Jurkat, Clone E6-1 (cell line): ENCODE measurements at regions not wholly inside any gene's neighbourhood (a gene's known extent, or its start where the extent isn't known, plus 50 kb on each side); places are given as distances from the start of the nearest gene placed in this dataset.
"Not testable (repeated sequence)": the region's sequence is repeated elsewhere in the genome, so short reads cannot be mapped to it uniquely, and the experiment has no call there.

Experiments used
- DNase-seq: peaks from one replicate; pipeline ENCODE4 v3.0.0-alpha.2; 2011; ENCODE audit warnings: low read depth, low spot score
- H3K4me3 ChIP-seq: 2 replicates; pipeline ENCODE4 v1.5.1; 2011; ENCODE audit warnings: mild to moderate bottlenecking, low read length, control low read depth, moderate library complexity

DNA sequence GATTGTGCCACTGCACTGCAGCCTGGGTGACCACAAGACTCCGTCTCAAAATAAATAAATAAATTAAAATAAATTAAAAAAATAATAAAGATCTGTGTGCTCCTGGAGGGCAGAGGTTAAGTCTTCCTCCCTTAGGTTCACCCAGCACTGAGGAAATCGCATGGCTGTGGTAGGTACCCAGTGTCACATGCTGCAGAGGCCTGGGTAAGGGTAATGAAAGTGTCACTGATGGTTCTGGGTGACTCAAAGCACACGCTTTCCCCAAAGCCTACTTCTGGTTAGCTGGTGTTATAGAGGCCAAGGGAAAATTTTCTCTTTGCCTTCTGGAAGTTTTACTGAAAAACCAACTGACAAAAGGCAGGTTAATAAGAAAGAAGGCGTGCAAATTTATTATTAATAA is 88.8 kb upstream of the ITGB1 start:
- no peak for DNase-seq

DNA sequence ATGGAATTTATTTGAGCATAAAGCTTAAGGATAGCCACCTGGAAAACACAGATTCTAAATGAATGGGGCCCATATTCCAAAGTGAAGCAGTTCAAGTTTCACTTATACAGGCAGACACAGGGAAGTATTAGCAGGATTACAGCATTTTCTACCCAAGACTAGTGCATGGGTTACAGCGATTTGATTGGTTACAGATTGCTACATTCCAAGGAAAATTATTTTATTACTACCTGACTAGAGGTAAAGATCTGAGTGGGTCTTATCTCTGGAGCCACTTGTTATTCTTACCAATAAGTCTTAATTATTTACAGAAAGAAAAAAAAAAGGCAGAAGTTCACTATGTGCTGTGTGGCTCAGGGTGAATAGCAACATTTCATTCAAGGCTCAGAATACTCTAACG is 87.4 kb upstream of the ITGB1 start:
- H3K4me3 ChIP-seq: no peak overlapping the region
- DNase-seq: no peak

More for the DNA sequence above, 88.8 kb upstream of the ITGB1 start:
- H3K4me3 ChIP-seq: no peak overlapping the region

DNA sequence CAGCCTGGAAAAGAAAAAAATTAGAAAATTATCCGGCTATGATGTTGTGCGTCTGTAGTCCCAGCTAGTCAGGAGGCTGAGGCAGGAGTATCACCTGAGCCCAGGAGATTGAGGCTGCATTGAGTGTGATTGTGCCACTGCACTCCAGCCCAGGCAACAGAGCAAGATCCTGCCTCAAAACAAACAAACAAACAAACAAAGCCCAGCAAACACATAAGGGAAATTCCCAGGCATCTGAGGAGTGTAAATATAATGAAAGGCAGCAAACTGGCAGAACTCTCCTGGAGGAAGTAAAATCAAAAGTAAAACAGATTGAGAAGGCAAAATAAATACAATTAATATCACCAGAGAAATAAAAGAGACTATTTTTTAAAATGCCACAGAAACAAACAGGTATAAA is 84.5 kb upstream of the ITGB1 start:
- no peak for DNase-seq
- H3K4me3 ChIP-seq: no peak overlapping the region

DNA sequence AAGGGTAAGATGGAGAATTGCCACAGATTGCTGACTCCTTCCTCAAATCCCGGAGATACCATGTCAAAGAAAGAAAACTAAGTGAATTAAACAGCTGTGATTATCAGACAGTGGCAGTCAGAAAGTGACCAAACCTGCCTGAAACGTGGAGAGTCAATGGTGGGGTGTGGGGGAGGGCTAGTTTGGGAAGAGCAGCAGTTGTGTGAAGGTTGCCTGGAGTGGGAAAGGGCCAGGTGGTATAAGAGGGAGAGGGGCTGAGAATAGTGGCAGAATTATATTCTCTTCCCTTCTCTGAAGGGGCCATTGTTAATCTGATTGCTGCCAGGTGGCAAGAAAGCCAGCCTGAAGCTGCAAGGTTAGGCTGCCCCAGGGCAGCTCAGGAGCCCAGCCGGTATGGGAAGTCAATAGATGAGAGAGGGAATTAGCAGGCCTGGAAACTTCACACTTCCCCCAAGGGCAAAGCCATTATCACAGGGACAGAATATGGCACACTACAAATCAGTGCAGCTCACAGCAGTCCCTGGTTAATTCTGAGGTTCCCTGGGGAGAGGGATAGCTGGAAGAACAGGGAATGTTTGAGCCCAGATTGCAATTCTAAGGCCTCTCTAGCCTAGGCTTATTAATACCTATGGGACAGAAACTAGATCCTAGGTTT is 83.9 kb upstream of the ITGB1 start:
- DNase-seq: no peak
- H3K4me3 ChIP-seq: no peak overlapping the region

DNA sequence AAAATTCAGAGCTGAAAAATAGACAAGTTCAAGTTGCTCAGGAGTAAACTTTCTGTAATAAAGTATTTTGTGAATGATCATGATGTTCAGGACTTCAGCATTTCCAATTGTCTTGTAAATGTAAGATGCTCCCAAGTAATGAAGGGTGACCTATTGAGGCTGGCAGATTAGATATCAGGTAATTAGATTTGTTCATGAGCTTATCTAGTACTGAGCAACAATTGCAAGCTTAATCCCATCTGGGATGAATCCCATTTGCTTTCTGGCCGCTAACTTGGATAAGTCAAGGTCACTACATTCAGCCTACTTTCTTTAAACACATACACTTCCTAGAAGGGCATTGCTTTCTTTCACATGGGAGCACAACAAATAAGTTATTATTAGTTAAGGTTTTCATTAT is 82.4 kb upstream of the ITGB1 start:
- no peak for DNase-seq

DNA sequence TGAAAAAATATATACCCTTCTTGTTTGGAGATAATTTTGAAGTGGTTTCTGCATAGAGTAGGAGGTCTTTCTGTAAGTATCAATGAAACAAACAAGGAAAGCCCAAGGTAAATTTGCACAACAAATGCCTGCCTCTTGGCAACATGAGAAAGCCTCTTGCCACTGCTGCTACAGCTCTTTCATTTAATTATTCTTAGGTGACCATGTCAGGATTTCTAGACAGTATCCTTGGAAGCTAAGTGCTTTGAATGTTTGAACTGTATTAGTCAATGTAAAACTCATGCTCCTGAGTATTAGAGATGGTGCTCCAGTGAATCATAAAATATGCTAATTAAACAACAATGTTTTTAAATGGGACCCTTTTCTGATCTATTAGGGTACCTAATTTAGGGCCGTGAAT is 81.2 kb upstream of the ITGB1 start:
- H3K4me3 ChIP-seq: no peak overlapping the region
- DNase-seq: no peak

More for the DNA sequence above, 82.4 kb upstream of the ITGB1 start:
- H3K4me3 ChIP-seq: no peak overlapping the region

DNA sequence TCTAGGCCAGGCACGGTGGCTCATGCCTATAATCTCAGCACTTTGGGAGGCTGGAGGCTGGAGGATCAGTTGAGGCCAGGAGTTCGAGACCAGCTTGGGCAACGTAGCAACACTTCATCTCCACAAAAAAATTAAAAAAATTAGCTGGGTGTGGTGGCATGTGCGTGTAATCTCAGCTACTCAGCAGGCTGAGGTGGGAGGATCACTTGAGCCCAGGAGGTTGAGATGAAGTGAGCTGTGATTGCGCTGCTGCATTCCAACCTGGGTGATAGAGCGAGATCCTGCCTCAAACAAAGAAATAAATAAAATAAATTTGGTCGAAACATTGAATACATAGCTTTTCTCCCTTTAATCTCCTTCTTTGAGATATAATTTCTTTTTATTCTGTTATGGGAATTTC is 80.6 kb upstream of the ITGB1 start:
- DNase-seq: no peak
- no peak overlapping the region for H3K4me3 ChIP-seq

DNA sequence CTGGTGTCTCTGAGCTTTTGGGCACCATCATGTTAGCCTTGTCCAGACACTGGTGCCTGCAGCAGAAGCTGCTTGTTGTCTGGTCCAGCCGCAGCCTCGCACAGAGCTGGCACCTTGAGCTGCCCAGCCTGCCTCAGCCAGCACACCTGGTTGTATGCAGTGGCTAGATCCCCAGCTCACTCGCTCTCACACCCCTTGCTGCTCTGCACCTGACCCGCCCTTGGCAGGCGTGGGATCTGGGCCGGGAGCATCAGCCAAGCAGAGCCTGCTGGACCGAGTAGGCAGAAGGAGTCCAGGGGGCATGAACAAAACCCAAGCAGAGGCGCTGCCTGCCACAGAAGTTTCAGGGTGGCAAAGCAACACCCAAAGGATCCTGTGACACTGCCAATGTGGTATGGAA is 79.7 kb upstream of the ITGB1 start:
- DNase-seq: no peak
- no peak overlapping the region for H3K4me3 ChIP-seq

DNA sequence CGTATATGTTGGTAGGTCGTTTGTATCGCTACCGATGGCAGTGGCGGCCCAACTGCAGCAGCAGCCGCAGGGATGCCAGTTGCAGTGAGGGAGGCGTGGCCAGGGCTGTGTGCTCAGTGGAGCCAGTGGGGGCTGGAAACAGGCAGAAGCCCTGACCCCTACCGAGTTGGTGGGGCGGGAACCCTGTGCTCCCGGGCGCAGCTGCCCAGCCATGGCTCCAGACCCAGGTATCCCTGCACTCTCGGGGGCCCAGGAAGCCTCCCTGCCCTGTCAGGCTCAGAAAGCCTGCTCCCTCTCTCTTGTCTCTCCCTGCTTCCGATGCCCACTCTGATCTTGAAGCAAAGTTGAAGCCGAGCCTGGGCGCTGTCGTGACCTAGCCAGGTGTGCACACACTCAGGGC is 78.6 kb upstream of the ITGB1 start:
- no peak overlapping the region for H3K4me3 ChIP-seq
- no peak for DNase-seq

DNA sequence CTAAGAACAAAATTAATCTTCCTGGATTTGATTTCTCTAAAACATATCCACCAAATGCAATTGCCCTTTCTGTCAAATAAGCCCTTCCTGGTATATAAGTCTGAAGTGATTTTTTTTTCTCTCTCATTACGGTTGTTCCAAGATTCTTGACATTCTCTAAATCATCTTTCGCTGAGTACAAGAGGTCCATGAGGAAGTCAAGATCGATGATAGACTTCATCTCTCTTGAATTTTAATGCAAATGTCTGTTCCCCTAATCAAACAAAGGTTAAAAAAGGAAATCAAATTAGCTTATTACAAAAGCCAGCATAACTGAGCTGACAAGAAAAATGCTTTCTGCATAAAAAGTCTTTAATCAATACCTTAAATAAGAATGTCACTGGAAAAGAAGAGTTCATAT is 77.4 kb upstream of the ITGB1 start:
- no peak overlapping the region for H3K4me3 ChIP-seq
- DNase-seq: no peak

DNA sequence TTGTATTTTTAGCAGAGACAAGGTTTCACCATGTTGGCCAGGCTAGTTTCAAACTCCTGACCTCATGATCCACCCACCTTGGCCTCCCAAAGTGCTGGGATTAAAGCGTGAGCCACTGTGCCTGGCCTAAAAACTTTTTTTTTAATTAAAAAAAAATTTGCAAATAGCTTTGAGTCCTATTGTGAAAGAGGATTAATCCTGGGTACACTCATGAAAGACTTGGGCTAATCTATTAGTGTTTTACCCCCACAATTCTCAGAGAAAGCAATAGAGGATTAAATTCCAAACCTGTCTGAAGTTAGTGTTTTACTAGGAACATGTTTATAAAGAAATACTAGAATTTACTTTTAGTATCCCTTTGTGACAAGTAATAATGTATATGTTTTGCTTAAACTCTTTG is 76.9 kb upstream of the ITGB1 start:
- H3K4me3 ChIP-seq: no peak overlapping the region
- DNase-seq: no peak

DNA sequence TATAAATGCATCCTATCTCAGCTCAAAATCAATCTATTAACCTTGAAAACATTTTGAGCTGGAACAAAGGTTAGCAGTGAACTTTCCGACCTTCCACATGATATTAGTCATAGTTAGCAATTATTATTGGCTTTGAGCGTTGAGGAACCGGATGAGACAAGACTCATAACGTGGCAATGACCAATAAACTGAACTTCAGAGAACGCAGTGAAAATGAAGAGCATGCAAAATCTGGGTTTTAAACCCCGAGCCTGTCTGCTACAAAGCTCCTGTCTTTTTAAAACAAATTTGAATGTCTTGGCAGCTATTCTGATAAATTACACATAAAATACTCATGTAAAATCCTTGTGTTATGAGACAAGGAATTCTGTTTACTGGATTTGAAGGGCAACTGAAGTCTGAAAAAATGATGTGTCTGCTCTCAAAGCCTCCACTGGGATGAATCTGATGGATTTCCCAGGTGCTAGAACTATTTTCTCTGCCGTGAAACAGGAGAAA is 74.7 kb upstream of the ITGB1 start:
- no peak overlapping the region for H3K4me3 ChIP-seq

DNA sequence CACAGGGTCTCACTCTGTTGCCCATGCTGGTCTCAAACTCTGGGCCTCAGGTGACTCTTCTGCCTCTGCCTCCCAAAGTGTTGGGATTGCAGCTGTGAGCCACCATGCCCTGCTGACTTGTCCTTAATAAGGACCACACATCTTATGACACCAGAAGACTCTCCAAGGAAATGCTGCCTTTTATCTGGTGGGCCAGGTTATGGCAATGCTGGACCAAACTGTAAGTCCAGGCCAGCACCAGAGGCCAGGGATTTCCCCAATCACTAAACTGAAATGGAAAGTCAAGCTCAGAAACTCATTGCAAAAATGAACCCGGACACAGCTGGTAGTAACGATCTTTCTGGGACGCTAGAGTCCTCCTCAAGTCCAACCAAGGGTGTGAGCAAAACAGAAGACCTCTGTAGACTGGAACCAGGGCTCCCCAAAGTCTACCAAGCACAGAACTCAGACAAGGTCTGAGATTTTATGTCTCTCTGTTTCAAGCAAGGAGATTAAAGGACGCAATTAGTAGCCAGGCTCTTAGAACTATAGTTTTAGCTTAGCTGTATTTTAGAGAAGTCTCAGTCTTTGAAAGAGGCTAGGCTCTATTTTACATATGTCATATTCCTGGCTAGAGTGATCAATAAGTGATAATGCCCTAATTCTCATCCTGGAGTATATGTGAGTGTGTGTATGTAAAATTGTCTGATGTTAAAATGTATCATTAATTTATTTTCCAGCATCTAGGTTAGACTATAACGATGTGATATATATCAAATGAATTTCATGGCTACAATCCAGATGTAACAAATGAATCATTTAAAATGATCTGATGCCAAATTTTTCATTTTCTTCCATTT is 74.0 kb upstream of the ITGB1 start:
- no peak overlapping the region for H3K4me3 ChIP-seq
- no peak for DNase-seq

More for the DNA sequence above, 74.7 kb upstream of the ITGB1 start:
- no peak for DNase-seq

DNA sequence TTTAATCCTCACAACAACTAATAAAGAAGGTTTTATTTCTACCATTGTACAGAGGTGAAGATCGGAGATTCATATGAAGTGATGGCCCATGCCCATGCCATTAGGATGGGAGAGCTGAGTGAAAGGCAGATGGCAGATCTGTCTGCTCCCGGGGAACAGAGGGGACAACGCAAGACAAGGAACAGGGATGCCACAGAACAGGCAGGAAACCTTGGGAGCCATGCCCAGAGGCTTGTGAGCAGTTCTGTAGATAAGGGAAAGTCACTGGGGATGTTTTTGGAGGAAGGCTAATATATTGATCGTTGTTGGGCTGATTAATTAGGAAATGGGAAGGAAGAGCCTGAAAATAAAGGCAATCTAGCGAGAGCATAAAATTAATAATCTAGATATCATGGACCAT is 73.1 kb upstream of the ITGB1 start:
- no peak for DNase-seq
- no peak overlapping the region for H3K4me3 ChIP-seq

DNA sequence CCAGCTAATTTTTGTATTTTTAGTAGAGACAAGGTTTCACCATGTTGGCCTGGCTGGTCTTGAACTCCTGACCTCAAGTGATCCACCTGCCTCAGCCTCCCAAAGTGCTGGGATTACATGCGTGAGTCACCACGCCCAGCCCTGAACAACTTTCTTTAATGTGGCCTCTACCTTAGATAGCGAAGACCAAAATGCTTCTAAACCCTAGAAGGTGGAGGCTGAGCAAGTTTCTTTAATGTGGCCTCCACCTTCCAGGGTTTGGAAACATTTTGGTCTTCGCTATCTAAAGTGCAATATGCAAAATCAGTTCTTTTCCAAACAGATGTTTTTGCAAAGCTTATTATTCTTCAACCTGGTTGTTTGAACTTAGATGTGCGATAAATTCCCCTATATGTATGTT is 70.5 kb upstream of the ITGB1 start:
- not testable (repeated sequence) for H3K4me3 ChIP-seq
- DNase-seq: peak; percentile 88

DNA sequence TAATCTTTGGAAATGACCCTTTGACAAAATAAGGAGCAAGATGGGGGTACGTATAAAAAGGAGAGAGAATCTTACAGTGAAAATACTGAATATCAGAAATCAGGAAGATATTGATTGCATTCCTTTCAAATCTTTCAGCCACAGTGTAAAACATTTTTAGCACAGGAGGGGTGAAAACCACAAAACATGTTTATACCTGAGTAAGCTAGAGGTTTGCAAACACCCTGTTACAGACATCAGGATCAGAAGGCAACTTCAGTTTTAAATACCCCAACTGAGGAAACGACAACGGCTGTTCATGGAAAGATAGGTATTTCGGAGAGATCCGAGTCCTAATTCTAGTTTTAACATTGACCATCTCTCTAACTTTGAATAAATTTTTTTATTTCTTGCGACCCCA is 69.1 kb upstream of the ITGB1 start:
- DNase-seq: no peak
- H3K4me3 ChIP-seq: no peak overlapping the region

DNA sequence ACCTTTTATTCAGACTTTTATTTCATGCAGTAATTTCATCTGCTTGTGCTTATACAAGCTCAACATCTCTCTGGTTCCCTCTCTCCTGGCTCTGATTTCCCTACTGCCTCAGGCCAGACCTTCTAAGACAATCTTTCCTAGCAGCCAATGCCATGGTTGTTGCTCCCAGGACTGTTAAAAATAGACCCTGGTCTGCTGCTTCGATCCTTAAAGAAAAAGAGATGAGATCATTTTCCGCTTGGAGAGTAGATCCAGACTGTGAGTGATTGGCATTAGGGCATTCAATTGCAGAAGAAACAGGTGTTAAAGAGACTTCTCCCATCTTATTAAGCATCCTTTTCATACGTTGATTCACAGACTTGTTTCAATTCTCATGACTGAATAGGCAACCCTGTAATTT is 68.4 kb upstream of the ITGB1 start:
- H3K4me3 ChIP-seq: no peak overlapping the region
- no peak for DNase-seq

DNA sequence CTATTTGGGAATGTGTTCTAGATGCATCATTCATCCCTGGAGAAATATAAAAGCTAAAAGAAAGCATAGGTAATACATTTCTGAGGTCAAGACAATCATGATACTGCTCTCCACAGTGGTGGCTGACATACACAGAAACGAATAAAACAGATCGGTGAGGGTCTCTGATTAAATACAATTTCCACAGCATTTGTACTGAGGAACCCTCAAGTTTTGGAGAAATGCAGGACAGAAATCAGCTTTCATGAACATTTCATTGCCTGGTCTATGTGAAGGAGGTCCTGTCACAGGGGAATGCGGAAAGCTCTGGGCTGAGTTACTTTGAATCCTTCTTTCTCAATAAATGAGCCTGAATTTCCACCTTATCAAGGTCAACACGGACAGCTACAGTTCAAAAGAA is 67.9 kb upstream of the ITGB1 start:
- no peak for DNase-seq
- H3K4me3 ChIP-seq: no peak overlapping the region

DNA sequence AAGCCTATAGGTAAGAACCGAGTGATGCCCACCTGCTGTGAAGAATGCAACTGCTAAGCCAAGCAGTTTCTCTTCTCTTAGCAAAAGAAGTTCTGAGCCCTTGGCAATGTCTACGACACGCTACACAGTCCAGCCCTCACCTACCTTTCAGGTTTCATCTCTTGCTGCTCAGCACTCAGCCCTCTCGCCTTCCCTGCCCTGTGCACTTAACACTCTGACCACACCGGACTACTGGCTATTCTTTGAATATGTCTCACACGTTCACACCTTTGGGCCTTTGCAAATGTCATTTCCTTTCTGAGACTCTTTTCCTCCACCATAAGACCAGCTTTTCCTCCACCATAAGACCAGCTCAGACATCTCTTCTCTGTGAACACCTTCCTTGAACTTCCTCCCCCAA is 67.0 kb upstream of the ITGB1 start:
- no peak for DNase-seq
- no peak overlapping the region for H3K4me3 ChIP-seq

DNA sequence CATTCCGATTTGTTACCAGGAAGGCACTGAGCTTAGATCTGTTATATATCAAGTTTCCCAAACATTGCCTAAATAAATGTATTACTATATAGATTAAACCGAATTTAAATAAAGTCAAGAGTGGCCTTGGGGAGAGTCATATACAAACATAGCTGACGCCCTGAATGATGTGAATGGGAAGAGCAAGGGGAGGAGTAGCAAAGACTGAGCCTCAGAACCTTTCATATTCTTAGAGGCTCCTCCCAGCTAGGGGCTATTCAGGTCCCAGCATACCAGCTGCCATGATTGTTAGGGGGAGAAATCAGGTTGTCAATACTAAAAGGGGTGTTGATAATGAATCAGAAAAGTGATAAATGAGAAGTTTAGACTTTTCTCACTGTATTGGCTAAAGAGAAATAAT is 64.7 kb upstream of the ITGB1 start:
- no peak for DNase-seq
- H3K4me3 ChIP-seq: no peak overlapping the region

DNA sequence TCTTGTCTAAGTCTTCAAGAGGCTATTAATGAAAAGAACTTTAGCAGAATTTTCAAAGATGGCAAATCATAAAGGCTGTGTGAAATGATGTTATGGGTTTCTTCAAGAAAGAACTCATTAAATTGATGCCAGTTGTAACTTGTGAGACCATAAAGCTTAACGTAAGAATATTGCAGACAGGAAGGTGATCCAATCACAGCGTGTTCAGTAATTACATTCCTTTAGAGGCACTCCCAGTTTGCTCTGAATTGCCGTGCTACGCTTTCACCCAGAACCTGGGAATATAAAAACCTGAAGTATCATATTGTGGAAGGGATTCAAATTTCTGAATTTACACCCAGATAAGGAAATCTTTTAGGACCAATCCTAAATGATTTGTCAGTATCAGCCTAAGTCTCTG is 64.1 kb upstream of the ITGB1 start:
- no peak for DNase-seq
- no peak overlapping the region for H3K4me3 ChIP-seq
